ENCODE measurements at regions not wholly inside any gene's neighbourhood (a gene's known extent, or its start where the extent isn't known, plus 50 kb on each side); places are given as distances from the start of the nearest gene placed in this dataset.

GRCh38 chr3:79926522-79926921, 158.7 kb upstream of the ROBO1 start:
- TF ChIP-seq ZFX (IDR thresholded peaks at IDR 0.05) (no peak), CTCF (conservative IDR thresholded peaks at IDR 0.05) (no peak)
- H3K27ac ChIP-seq = no peak overlapping the region

- no peak overlapping the region for H3K27ac ChIP-seq
- no peak for TF ChIP-seq ZFX (IDR thresholded peaks at IDR 0.05)
- no peak for TF ChIP-seq CTCF (conservative IDR thresholded peaks at IDR 0.05)
Observed at GRCh38 chr3:79922633-79923032, 154.8 kb upstream of the ROBO1 start.

- no peak for TF ChIP-seq CTCF (conservative IDR thresholded peaks at IDR 0.05)
- H3K27ac ChIP-seq = no peak overlapping the region
Observed at GRCh38 chr3:79917561-79917960, 149.8 kb upstream of the ROBO1 start.

- TF ChIP-seq CTCF (conservative IDR thresholded peaks at IDR 0.05) = no peak
- TF ChIP-seq ZFX (IDR thresholded peaks at IDR 0.05) = no peak
- no peak overlapping the region for H3K27ac ChIP-seq
Observed at GRCh38 chr3:79910337-79910736, 142.5 kb upstream of the ROBO1 start.

- TF ChIP-seq CTCF (conservative IDR thresholded peaks at IDR 0.05) (no peak), ZFX (IDR thresholded peaks at IDR 0.05) (no peak)
- no peak overlapping the region for H3K27ac ChIP-seq
Observed at GRCh38 chr3:79906106-79906505, 138.3 kb upstream of the ROBO1 start.

GRCh38 chr3:79902151-79902550, 134.4 kb upstream of the ROBO1 start:
- TF ChIP-seq ZFX (IDR thresholded peaks at IDR 0.05) (no peak), CTCF (conservative IDR thresholded peaks at IDR 0.05) (no peak)

GRCh38 chr3:79898907-79899306, 131.1 kb upstream of the ROBO1 start:
- no peak overlapping the region for H3K27ac ChIP-seq
- TF ChIP-seq CTCF (conservative IDR thresholded peaks at IDR 0.05) = no peak
- no peak for TF ChIP-seq ZFX (IDR thresholded peaks at IDR 0.05)

More at GRCh38 chr3:79902151-79902550, 134.4 kb upstream of the ROBO1 start:
- H3K27ac ChIP-seq = no peak overlapping the region
